OCI-LY7 (cell line): ENCODE measurements at regions not wholly inside any gene's neighbourhood (a gene's known extent, or its start where the extent isn't known, plus 50 kb on each side); places are given as distances from the start of the nearest gene placed in this dataset.

Experiments used
- BruUV-seq: library from RNA; stranded (reverse); fragments of 400-500 nt; replicated peaks from 2 replicates; lab custom pipeline; 2021; lab: Mats Ljungman, UMichigan
- CTCF ChIA-PET: fragments of 300-600 bp; sonication (Branson Sonifier 250); formaldehyde crosslinking; loops from one replicate; lab custom pipeline; 2022; ENCODE audit warnings: antibody characterized with exemption; ENCODE audit not compliant: unreplicated experiment; lab: Charles Lee
- POLR2A ChIA-PET: fragments of 300-600 bp; sonication (Branson Sonifier 250); formaldehyde crosslinking; loops from one replicate; lab custom pipeline; 2022; ENCODE audit warnings: antibody characterized with exemption; lab: Charles Lee
- DNase-seq: peaks from one replicate; pipeline ENCODE4 v3.0.0-alpha.2; 2015; ENCODE audit warnings: low spot score
- H2AFZ ChIP-seq: fragments of 200-600 bp; sonication (generic), shearing (Covaris generic); 2 replicates; pipeline ENCODE4 v1.6.1; 2014; ENCODE audit warnings: mild to moderate bottlenecking, antibody characterized with exemption, low read length, moderate library complexity
- H3K27ac ChIP-seq: fragments of 200-600 bp; sonication (generic); 2 replicates; pipeline ENCODE4 v1.5.1; 2014; ENCODE audit warnings: mixed run types, low read depth, mild to moderate bottlenecking, moderate library complexity, low read length, inconsistent platforms; ENCODE audit not compliant: poor library complexity, severe bottlenecking
- H3K36me3 ChIP-seq: fragments of 200-600 bp; sonication (generic); 2 replicates; pipeline ENCODE4 v1.6.1; 2014; ENCODE audit warnings: mild to moderate bottlenecking, antibody characterized with exemption, low read length, moderate library complexity, mixed read lengths; ENCODE audit not compliant: insufficient read depth
- H3K4me1 ChIP-seq: fragments of 200-600 bp; sonication (generic); 2 replicates; pipeline ENCODE4 v1.5.1; 2014; ENCODE audit warnings: mild to moderate bottlenecking, low read length; ENCODE audit not compliant: insufficient read depth, poor library complexity, severe bottlenecking
- H3K4me2 ChIP-seq: fragments of 200-600 bp; sonication (generic); 2 replicates; pipeline ENCODE4 v1.6.1; 2014; ENCODE audit warnings: mild to moderate bottlenecking, low read length
- H3K4me3 ChIP-seq: fragments of 200-600 bp; sonication (generic); 2 replicates; pipeline ENCODE4 v1.5.1; 2014; ENCODE audit warnings: mild to moderate bottlenecking, low read depth, low read length; ENCODE audit not compliant: poor library complexity, severe bottlenecking
- H3K79me2 ChIP-seq: fragments of 200-600 bp; sonication (generic); 2 replicates; pipeline ENCODE4 v1.6.1; 2016; ENCODE audit warnings: low read depth, mild to moderate bottlenecking, low read length, moderate library complexity, mixed read lengths; ENCODE audit not compliant: insufficient read depth
- H3K9me2 ChIP-seq: fragments of 200-600 bp; sonication (generic); 2 replicates; pipeline ENCODE4 v1.6.1; 2016; ENCODE audit warnings: mild to moderate bottlenecking, low read length, mixed read lengths; ENCODE audit not compliant: insufficient read depth
- H3K9me3 ChIP-seq: fragments of 200-600 bp; sonication (generic); 2 replicates; pipeline ENCODE4 v1.6.1; 2014; ENCODE audit warnings: mild to moderate bottlenecking, mixed run types, low read length, mixed read lengths
- H4K20me1 ChIP-seq: fragments of 200-600 bp; sonication (generic); 2 replicates; pipeline ENCODE4 v1.6.1; 2014; ENCODE audit warnings: mild to moderate bottlenecking, antibody characterized with exemption, low read length, moderate library complexity, mixed read lengths; ENCODE audit not compliant: insufficient read depth
- CTCF ChIP-seq: fragments of 200-600 bp; sonication (generic); conservative IDR thresholded peaks from 2 replicates; pipeline ENCODE4 v1.5.1; 2014; ENCODE audit warnings: mild to moderate bottlenecking, antibody characterized with exemption, low read length, moderate library complexity, mixed read lengths
- EZH2phosphoT487 ChIP-seq: fragments of 200-600 bp; sonication (generic); IDR thresholded peaks from 2 replicates; pipeline ENCODE4 v1.6.1; 2018; ENCODE audit warnings: low read depth, borderline replicate concordance, mild to moderate bottlenecking, mixed run types, antibody characterized with exemption, low read length, moderate library complexity, mixed read lengths
- intact Hi-C: fragments of 100-400 bp; cut with micrococcal nuclease; formaldehyde crosslinking; loops from one replicate; pipeline ENCODE4 v1.10.0; 2022; ENCODE audit not compliant: unreplicated experiment

GRCh38 chr2:215697003-215697402 is 261.1 kb upstream of the FN1 start:
- Histone ChIP-seq H3K4me1 (no peaks in the 10 kb centered on the region), H3K27ac (no peak overlapping the region), H3K4me2 (no peak overlapping the region), H3K9me2 (no peaks in the 10 kb centered on the region), H3K4me3 (no peak overlapping the region), H3K9me3 (no peaks in the 10 kb centered on the region), H4K20me1 (no peaks in the 10 kb centered on the region), H3K36me3 (no peaks in the 10 kb centered on the region), H2AFZ (no peak overlapping the region), H3K79me2 (no peaks in the 10 kb centered on the region)
- DNase-seq, result no peak
- intact Hi-C loops, result no loop called here
- CTCF ChIA-PET, result no interaction called here
- POLR2A ChIA-PET, result no interaction called here
- no TSS peak for BruUV-seq
- TF ChIP-seq EZH2phosphoT487 (no peak), CTCF (no peak)

GRCh38 chr2:215695861-215696260 is 260.0 kb upstream of the FN1 start:
- H3K4me2 ChIP-seq, result no peak overlapping the region
- H3K4me1 ChIP-seq, result no peaks in the 10 kb centered on the region
- no peak overlapping the region for H3K4me3 ChIP-seq
- no peaks in the 10 kb centered on the region for H3K9me2 ChIP-seq
- H3K9me3 ChIP-seq, result no peaks in the 10 kb centered on the region
- ChIA-PET CTCF (no interaction called here), POLR2A (interaction anchor here (0.6 to 0.7 kb wide), 2 partner anchors 8 to 1635 kb away, joined by 3 read pairs; no protein-coding TSS in a partner anchor)
- H3K79me2 ChIP-seq, result no peaks in the 10 kb centered on the region
- no peaks in the 10 kb centered on the region for H3K36me3 ChIP-seq
- H2AFZ ChIP-seq, result no peak overlapping the region
- no peak for DNase-seq
- H4K20me1 ChIP-seq, result no peaks in the 10 kb centered on the region
- no peak for TF ChIP-seq EZH2phosphoT487
- no peak for TF ChIP-seq CTCF
- BruUV-seq, result no TSS peak
- intact Hi-C loops, result no loop called here
- no peak overlapping the region for H3K27ac ChIP-seq

GRCh38 chr2:215693999-215694580 is 258.2 kb upstream of the FN1 start:
- Histone ChIP-seq H3K4me1 (no peaks in the 10 kb centered on the region), H3K4me3 (no peak overlapping the region), H3K27ac (no peak overlapping the region), H3K79me2 (no peaks in the 10 kb centered on the region), H3K9me3 (no peaks in the 10 kb centered on the region), H3K36me3 (no peaks in the 10 kb centered on the region), H4K20me1 (no peaks in the 10 kb centered on the region), H3K9me2 (no peaks in the 10 kb centered on the region), H3K4me2 (no peak overlapping the region), H2AFZ (no peak overlapping the region)
- DNase-seq, result no peak
- intact Hi-C loops, result no loop called here
- TF ChIP-seq CTCF (no peak), EZH2phosphoT487 (no peak)
- ChIA-PET CTCF (no interaction called here), POLR2A (interaction anchor here (1.3 kb wide), 1 partner anchor 9 kb away, joined by 3 read pairs; no protein-coding TSS in a partner anchor)
- no TSS peak for BruUV-seq
